CD4-positive, alpha-beta T cell treated with Interleukin-15 for 1 hour (primary cell): ENCODE measurements at regions not wholly inside any gene's neighbourhood (a gene's known extent, or its start where the extent isn't known, plus 50 kb on each side); places are given as distances from the start of the nearest gene placed in this dataset.
"Not testable (repeated sequence)": the region's sequence is repeated elsewhere in the genome, so short reads cannot be mapped to it uniquely, and the experiment has no call there.

Source experiments
- DNase-seq: peaks from one replicate; pipeline ENCODE4 v3.0.0-alpha.2; 2020

GRCh38 chr13:23044906-23045305, 135.9 kb upstream of the SGCG start:
- DNase-seq, result no peak

- no peak for DNase-seq
These were observed 130.7 kb upstream of the SGCG start for GRCh38 chr13:23050126-23050525.

- DNase-seq, result not testable (repeated sequence)
These were observed 127.1 kb upstream of the SGCG start for GRCh38 chr13:23053711-23054110.

- DNase-seq, result no peak
These were observed 121.6 kb upstream of the SGCG start for GRCh38 chr13:23059173-23059572.

- DNase-seq, result no peak
These were observed 119.8 kb upstream of the SGCG start for GRCh38 chr13:23060959-23061358.

- no peak for DNase-seq
These were observed 113.7 kb upstream of the SGCG start for GRCh38 chr13:23067129-23067528.

GRCh38 chr13:23069566-23069965, 111.2 kb upstream of the SGCG start:
- DNase-seq, result no peak

- DNase-seq, result no peak
These were observed 106.5 kb upstream of the SGCG start for GRCh38 chr13:23074075-23074828.

- DNase-seq, result no peak
These were observed 99.6 kb upstream of the SGCG start for GRCh38 chr13:23081220-23081619.

- DNase-seq, result no peak
These were observed 98.9 kb upstream of the SGCG start for GRCh38 chr13:23081901-23082300.

GRCh38 chr13:23086968-23087623, 93.7 kb upstream of the SGCG start:
- no peak for DNase-seq

- no peak for DNase-seq
These were observed 92.9 kb upstream of the SGCG start for GRCh38 chr13:23087880-23088279.

- no peak for DNase-seq
These were observed 82.4 kb upstream of the SGCG start for GRCh38 chr13:23098161-23098907.

GRCh38 chr13:23105051-23105450, 75.7 kb upstream of the SGCG start:
- no peak for DNase-seq

GRCh38 chr13:23107665-23108064, 73.1 kb upstream of the SGCG start:
- no peak for DNase-seq

GRCh38 chr13:23119131-23119530, 61.6 kb upstream of the SGCG start:
- DNase-seq, result no peak

GRCh38 chr13:23127540-23127939, 53.2 kb upstream of the SGCG start:
- not testable (repeated sequence) for DNase-seq

- no peak for DNase-seq
These were observed 51.4 kb upstream of the SGCG start for GRCh38 chr13:23129331-23129730.
